SK-N-SH treated with all-trans-retinoic acid at 6 μM for 48 hours (cell line): ENCODE measurements at regions not wholly inside any gene's neighbourhood (a gene's known extent, or its start where the extent isn't known, plus 50 kb on each side); places are given as distances from the start of the nearest gene placed in this dataset.
"Not testable (repeated sequence)": the region's sequence is repeated elsewhere in the genome, so short reads cannot be mapped to it uniquely, and the experiment has no call there.

Source experiments
- ATAC-seq: fragments of 200-7000 bp; cut with Tn5 transposase; 3 replicates; pipeline ENCODE4 v1.9.1; 2020; ENCODE audit warnings: mild to moderate bottlenecking, moderate library complexity
- ARNTL ChIP-seq: fragments of 450-650 bp; formaldehyde crosslinking; IDR thresholded peaks from 2 replicates; pipeline ENCODE4 v1.5.0; 2020; ENCODE audit warnings: low read depth, mild to moderate bottlenecking, moderate library complexity, borderline replicate concordance
- BACH2 ChIP-seq: fragments of 250-450 bp; sonication (Bioruptor Pico); IDR thresholded peaks from 2 replicates; pipeline ENCODE4 v1.9.0; 2021; ENCODE audit warnings: mild to moderate bottlenecking, borderline replicate concordance
- CREB5 ChIP-seq: fragments of 250-450 bp; sonication (Bioruptor Pico); IDR thresholded peaks from 2 replicates; pipeline ENCODE4 v1.5.1; 2020; ENCODE audit warnings: low read depth, mild to moderate bottlenecking, moderate library complexity
- CSDC2 ChIP-seq: fragments of 250-450 bp; sonication (Bioruptor Pico); IDR thresholded peaks from 2 replicates; pipeline ENCODE4 v1.5.0; 2020; ENCODE audit warnings: mild to moderate bottlenecking, moderate library complexity
- ESRRG ChIP-seq: fragments of 250-450 bp; sonication (Bioruptor Pico); IDR thresholded peaks from 2 replicates; pipeline ENCODE4 v1.6.1; 2021; ENCODE audit warnings: mild to moderate bottlenecking
- GLIS3 ChIP-seq: fragments of 250-450 bp; sonication (Bioruptor Pico); IDR thresholded peaks from 2 replicates; pipeline ENCODE4 v1.5.0; 2020; ENCODE audit warnings: mild to moderate bottlenecking, moderate library complexity
- ISL1 ChIP-seq: fragments of 250-450 bp; sonication (Bioruptor Pico); IDR thresholded peaks from 2 replicates; pipeline ENCODE4 v2.1.2; 2022; ENCODE audit warnings: mild to moderate bottlenecking, moderate library complexity
- OSR1 ChIP-seq: fragments of 250-450 bp; sonication (Bioruptor Pico); IDR thresholded peaks from 2 replicates; pipeline ENCODE4 v1.8.0; 2022; ENCODE audit warnings: moderate library complexity, mild to moderate bottlenecking, inconsistent platforms
- PATZ1 ChIP-seq: fragments of 250-450 bp; sonication (Bioruptor Pico); IDR thresholded peaks from 2 replicates; pipeline ENCODE4 v1.8.0; 2020; ENCODE audit warnings: mild to moderate bottlenecking, moderate library complexity, borderline replicate concordance
- PPARA ChIP-seq: fragments of 250-450 bp; sonication (Bioruptor Pico); IDR thresholded peaks from 2 replicates; pipeline ENCODE4 v1.5.0; 2020; ENCODE audit warnings: mild to moderate bottlenecking, borderline replicate concordance
- TCF4 ChIP-seq: fragments of 250-450 bp; sonication (Bioruptor Pico); IDR thresholded peaks from 2 replicates; pipeline ENCODE4 v1.8.0; 2021; ENCODE audit warnings: mild to moderate bottlenecking, moderate library complexity, borderline replicate concordance
- TOX ChIP-seq: fragments of 250-450 bp; sonication (Bioruptor Pico); IDR thresholded peaks from 2 replicates; pipeline ENCODE4 v1.8.0; 2021; ENCODE audit warnings: mild to moderate bottlenecking, moderate library complexity, borderline replicate concordance
- ZC3H10 ChIP-seq: fragments of 250-450 bp; sonication (Bioruptor Pico); IDR thresholded peaks from 2 replicates; pipeline ENCODE4 v1.5.1; 2021; ENCODE audit warnings: mild to moderate bottlenecking, moderate library complexity
- ZFP3 ChIP-seq: fragments of 250-450 bp; sonication (Bioruptor Pico); IDR thresholded peaks from 2 replicates; pipeline ENCODE4 v1.5.0; 2020; ENCODE audit warnings: mild to moderate bottlenecking, moderate library complexity
- ZFP30 ChIP-seq: fragments of 450-650 bp; formaldehyde crosslinking; IDR thresholded peaks from 2 replicates; pipeline ENCODE4 v1.5.0; 2022; ENCODE audit warnings: mild to moderate bottlenecking, moderate library complexity
- ZNF565 ChIP-seq: fragments of 450-650 bp; formaldehyde crosslinking; conservative IDR thresholded peaks from 2 replicates; pipeline ENCODE4 v1.5.0; 2020; ENCODE audit warnings: low read depth, mild to moderate bottlenecking, moderate library complexity
- ZNF70 ChIP-seq: fragments of 450-650 bp; formaldehyde crosslinking; IDR thresholded peaks from 2 replicates; pipeline ENCODE4 v1.5.0; 2020; ENCODE audit warnings: mild to moderate bottlenecking, moderate library complexity
- ZNF8 ChIP-seq: fragments of 450-650 bp; formaldehyde crosslinking; IDR thresholded peaks from 2 replicates; pipeline ENCODE4 v1.5.0; 2020; ENCODE audit warnings: mild to moderate bottlenecking, moderate library complexity
- TF ChIP-seq, protein P1 (sequence below): fragments of 250-450 bp; sonication (Bioruptor Pico); IDR thresholded peaks from 2 replicates; pipeline ENCODE4 v1.5.1; 2021; ENCODE audit warnings: mild to moderate bottlenecking, moderate library complexity
- TF ChIP-seq, protein P2 (sequence below): fragments of 250-450 bp; sonication (Bioruptor Pico); IDR thresholded peaks from 2 replicates; pipeline ENCODE4 v1.5.0; 2020; ENCODE audit warnings: mild to moderate bottlenecking, moderate library complexity

- ATAC-seq = no peak
- TF ChIP-seq ISL1 (no peak), PPARA (CRISPR knock-in tag) (no peak), ZNF8 (no peak), GLIS3 (no peak), CSDC2 (CRISPR knock-in tag) (no peak), ZFP3 (no peak), TCF4 (CRISPR knock-in tag) (no peak), ZC3H10 (CRISPR knock-in tag) (no peak)
- TF ChIP-seq, protein P1, sequence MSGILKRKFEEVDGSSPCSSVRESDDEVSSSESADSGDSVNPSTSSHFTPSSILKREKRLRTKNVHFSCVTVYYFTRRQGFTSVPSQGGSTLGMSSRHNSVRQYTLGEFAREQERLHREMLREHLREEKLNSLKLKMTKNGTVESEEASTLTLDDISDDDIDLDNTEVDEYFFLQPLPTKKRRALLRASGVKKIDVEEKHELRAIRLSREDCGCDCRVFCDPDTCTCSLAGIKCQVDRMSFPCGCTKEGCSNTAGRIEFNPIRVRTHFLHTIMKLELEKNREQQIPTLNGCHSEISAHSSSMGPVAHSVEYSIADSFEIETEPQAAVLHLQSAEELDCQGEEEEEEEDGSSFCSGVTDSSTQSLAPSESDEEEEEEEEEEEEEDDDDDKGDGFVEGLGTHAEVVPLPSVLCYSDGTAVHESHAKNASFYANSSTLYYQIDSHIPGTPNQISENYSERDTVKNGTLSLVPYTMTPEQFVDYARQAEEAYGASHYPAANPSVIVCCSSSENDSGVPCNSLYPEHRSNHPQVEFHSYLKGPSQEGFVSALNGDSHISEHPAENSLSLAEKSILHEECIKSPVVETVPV (CRISPR knock-in tag) = no peak
Observed at GRCh38 chr2:138093455-138093854, 129.2 kb downstream of the HNMT start.

DNA sequence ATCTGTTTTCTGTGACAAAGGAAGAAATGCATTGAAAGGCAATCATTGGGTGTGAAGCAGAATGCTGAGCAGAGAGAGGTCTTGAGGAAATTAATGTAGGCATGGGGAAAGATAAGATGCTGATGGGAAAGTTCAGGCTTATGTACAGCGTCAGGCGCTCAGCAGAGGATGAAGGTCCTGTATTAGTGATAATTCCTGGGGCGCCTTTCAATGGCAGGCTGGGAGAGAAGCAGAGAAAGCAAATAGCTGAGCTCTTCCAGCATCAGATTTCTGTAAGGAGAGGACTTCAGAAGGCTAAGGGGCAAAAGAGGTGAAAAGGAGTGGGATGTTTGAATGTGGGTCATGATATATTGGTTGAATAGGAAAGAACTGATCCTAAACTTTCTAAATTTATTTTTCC, 129.8 kb downstream of the HNMT start:
- TF ChIP-seq ARNTL (no peak), GLIS3 (no peak), ZC3H10 (CRISPR knock-in tag) (no peak), ZNF70 (no peak), PATZ1 (CRISPR knock-in tag) (no peak), TCF4 (CRISPR knock-in tag) (no peak)
- ATAC-seq = no peak; the same call in 2 of the 3 replicates

GRCh38 chr2:138095336-138095735, 131.1 kb downstream of the HNMT start:
- no peak for ATAC-seq
- TF ChIP-seq ZFP30 (CRISPR knock-in tag) (no peak), GLIS3 (no peak), ZNF565 (CRISPR knock-in tag) (no peak), ZNF8 (no peak), CREB5 (no peak), ESRRG (CRISPR knock-in tag) (no peak), OSR1 (no peak), PATZ1 (CRISPR knock-in tag) (no peak), ISL1 (no peak), TOX (no peak), BACH2 (CRISPR knock-in tag) (no peak), TCF4 (CRISPR knock-in tag) (no peak), PPARA (CRISPR knock-in tag) (no peak), ZC3H10 (CRISPR knock-in tag) (no peak)
- TF ChIP-seq, protein P2, sequence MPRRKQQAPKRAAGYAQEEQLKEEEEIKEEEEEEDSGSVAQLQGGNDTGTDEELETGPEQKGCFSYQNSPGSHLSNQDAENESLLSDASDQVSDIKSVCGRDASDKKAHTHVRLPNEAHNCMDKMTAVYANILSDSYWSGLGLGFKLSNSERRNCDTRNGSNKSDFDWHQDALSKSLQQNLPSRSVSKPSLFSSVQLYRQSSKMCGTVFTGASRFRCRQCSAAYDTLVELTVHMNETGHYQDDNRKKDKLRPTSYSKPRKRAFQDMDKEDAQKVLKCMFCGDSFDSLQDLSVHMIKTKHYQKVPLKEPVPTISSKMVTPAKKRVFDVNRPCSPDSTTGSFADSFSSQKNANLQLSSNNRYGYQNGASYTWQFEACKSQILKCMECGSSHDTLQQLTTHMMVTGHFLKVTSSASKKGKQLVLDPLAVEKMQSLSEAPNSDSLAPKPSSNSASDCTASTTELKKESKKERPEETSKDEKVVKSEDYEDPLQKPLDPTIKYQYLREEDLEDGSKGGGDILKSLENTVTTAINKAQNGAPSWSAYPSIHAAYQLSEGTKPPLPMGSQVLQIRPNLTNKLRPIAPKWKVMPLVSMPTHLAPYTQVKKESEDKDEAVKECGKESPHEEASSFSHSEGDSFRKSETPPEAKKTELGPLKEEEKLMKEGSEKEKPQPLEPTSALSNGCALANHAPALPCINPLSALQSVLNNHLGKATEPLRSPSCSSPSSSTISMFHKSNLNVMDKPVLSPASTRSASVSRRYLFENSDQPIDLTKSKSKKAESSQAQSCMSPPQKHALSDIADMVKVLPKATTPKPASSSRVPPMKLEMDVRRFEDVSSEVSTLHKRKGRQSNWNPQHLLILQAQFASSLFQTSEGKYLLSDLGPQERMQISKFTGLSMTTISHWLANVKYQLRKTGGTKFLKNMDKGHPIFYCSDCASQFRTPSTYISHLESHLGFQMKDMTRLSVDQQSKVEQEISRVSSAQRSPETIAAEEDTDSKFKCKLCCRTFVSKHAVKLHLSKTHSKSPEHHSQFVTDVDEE (CRISPR knock-in tag) = no peak
- TF ChIP-seq, protein P1 (CRISPR knock-in tag) = no peak

- ATAC-seq = not testable (repeated sequence)
Observed at GRCh38 chr2:138099288-138099687, 135.0 kb downstream of the HNMT start.
